HG02870 (cell line): ENCODE measurements at regions not wholly inside any gene's neighbourhood (a gene's known extent, or its start where the extent isn't known, plus 50 kb on each side); places are given as distances from the start of the nearest gene placed in this dataset.
"Not testable (repeated sequence)": the region's sequence is repeated elsewhere in the genome, so short reads cannot be mapped to it uniquely, and the experiment has no call there.

Experiments used
- ATAC-seq: cut with Tn5 transposase; IDR thresholded peaks from one replicate; pipeline ENCODE4 v1.9.1; 2021; ENCODE audit warnings: mild to moderate bottlenecking, moderate library complexity; ENCODE audit not compliant: unreplicated experiment

GRCh38 chr1:213523781-213524398 lies 463.9 kb upstream of the PROX1 start:
- ATAC-seq: no peak

GRCh38 chr1:213526306-213526705 lies 461.5 kb upstream of the PROX1 start:
- ATAC-seq: no peak

- no peak for ATAC-seq
These were observed 457.0 kb upstream of the PROX1 start for GRCh38 chr1:213530611-213531320.

- ATAC-seq: no peak
These were observed 456.1 kb upstream of the PROX1 start for GRCh38 chr1:213531369-213532310.

- ATAC-seq: no peak
These were observed 454.6 kb upstream of the PROX1 start for GRCh38 chr1:213533125-213533524.

GRCh38 chr1:213535679-213536078 lies 452.1 kb upstream of the PROX1 start:
- ATAC-seq: no peak

- no peak for ATAC-seq
These were observed 449.5 kb upstream of the PROX1 start for GRCh38 chr1:213538251-213538650.

GRCh38 chr1:213539464-213539863 lies 448.3 kb upstream of the PROX1 start:
- ATAC-seq: no peak

- no peak for ATAC-seq
These were observed 446.1 kb upstream of the PROX1 start for GRCh38 chr1:213541641-213542040.

- ATAC-seq: not testable (repeated sequence)
These were observed 442.6 kb upstream of the PROX1 start for GRCh38 chr1:213545181-213545580.

- no peak for ATAC-seq
These were observed 437.8 kb upstream of the PROX1 start for GRCh38 chr1:213549982-213550381.

GRCh38 chr1:213550804-213551203 lies 437.0 kb upstream of the PROX1 start:
- no peak for ATAC-seq

- no peak for ATAC-seq
These were observed 435.7 kb upstream of the PROX1 start for GRCh38 chr1:213552045-213552444.

- no peak for ATAC-seq
These were observed 427.5 kb upstream of the PROX1 start for GRCh38 chr1:213560226-213560625.

- no peak for ATAC-seq
These were observed 425.9 kb upstream of the PROX1 start for GRCh38 chr1:213561870-213562269.

GRCh38 chr1:213564215-213564659 lies 423.5 kb upstream of the PROX1 start:
- no peak for ATAC-seq

GRCh38 chr1:213568929-213569815 lies 418.6 kb upstream of the PROX1 start:
- ATAC-seq: no peak

GRCh38 chr1:213569816-213570150 lies 418.0 kb upstream of the PROX1 start:
- ATAC-seq: no peak

- no peak for ATAC-seq
These were observed 417.3 kb upstream of the PROX1 start for GRCh38 chr1:213570487-213570886.

- no peak for ATAC-seq
These were observed 416.4 kb upstream of the PROX1 start for GRCh38 chr1:213571419-213571818.

- ATAC-seq: no peak
These were observed 415.9 kb upstream of the PROX1 start for GRCh38 chr1:213571843-213572242.
